GM23338 (cell line): ENCODE measurements at regions not wholly inside any gene's neighbourhood (a gene's known extent, or its start where the extent isn't known, plus 50 kb on each side); places are given as distances from the start of the nearest gene placed in this dataset.

ENCODE experiments used
- ATAC-seq: fragments of 200-7000 bp; cut with Tn5 transposase; 3 replicates; pipeline ENCODE4 v1.9.1; 2020
- DNase-seq: peaks from one replicate; pipeline ENCODE4 v3.0.0-alpha.2; 2015; ENCODE audit warnings: low spot score
- H2AFZ ChIP-seq: fragments of 200-600 bp; sonication (generic); 2 replicates; pipeline ENCODE4 v1.8.0; 2016; ENCODE audit warnings: antibody characterized with exemption, mild to moderate bottlenecking, moderate library complexity
- H3F3A ChIP-seq: fragments of 200-600 bp; sonication (generic); replicated peaks from 2 replicates; pipeline ENCODE4 v1.8.0; 2017; ENCODE audit warnings: antibody characterized with exemption, mixed run types, low read depth
- H3K27ac ChIP-seq: fragments of 200-600 bp; sonication (generic); 2 replicates; pipeline ENCODE4 v1.6.1; 2016; ENCODE audit warnings: low read depth
- H3K27me3 ChIP-seq: fragments of 200-600 bp; sonication (generic); 2 replicates; pipeline ENCODE4 v1.8.0; 2016; ENCODE audit warnings: mild to moderate bottlenecking, mixed run types, moderate library complexity; ENCODE audit not compliant: insufficient read depth
- H3K36me3 ChIP-seq: fragments of 200-600 bp; sonication (generic); 2 replicates; pipeline ENCODE4 v1.8.0; 2016; ENCODE audit warnings: mild to moderate bottlenecking; ENCODE audit not compliant: insufficient read depth
- H3K4me1 ChIP-seq: fragments of 200-600 bp; sonication (generic); 2 replicates; pipeline ENCODE4 v1.8.0; 2016; ENCODE audit warnings: mild to moderate bottlenecking, moderate library complexity; ENCODE audit not compliant: insufficient read depth
- H3K4me2 ChIP-seq: fragments of 200-600 bp; sonication (generic); 2 replicates; pipeline ENCODE4 v1.7.1; 2017; ENCODE audit warnings: mixed run types
- H3K4me3 ChIP-seq: fragments of 200-600 bp; sonication (generic); 2 replicates; pipeline ENCODE4 v1.6.1; 2016; ENCODE audit warnings: mixed run types
- H3K79me2 ChIP-seq: fragments of 200-600 bp; sonication (generic); replicated peaks from 2 replicates; pipeline ENCODE4 v1.8.0; 2017; ENCODE audit warnings: mild to moderate bottlenecking; ENCODE audit not compliant: insufficient read depth
- H3K9me2 ChIP-seq: fragments of 200-600 bp; sonication (generic); 2 replicates; pipeline ENCODE4 v1.8.0; 2017; ENCODE audit not compliant: insufficient read depth
- H4K20me1 ChIP-seq: fragments of 200-600 bp; sonication (generic); replicated peaks from 2 replicates; pipeline ENCODE4 v1.8.0; 2017; ENCODE audit warnings: mild to moderate bottlenecking; ENCODE audit not compliant: insufficient read depth
- H3K27ac Mint-ChIP-seq: 2 replicates; pipeline ENCODE4 v1.8.0; 2020; ENCODE audit warnings: inconsistent platforms, mild to moderate bottlenecking, moderate library complexity, mixed read lengths
- H3K27me3 Mint-ChIP-seq: 3 replicates; pipeline ENCODE4 v1.8.0; 2022; ENCODE audit warnings: low read depth, mild to moderate bottlenecking, moderate library complexity, mixed read lengths, inconsistent platforms; ENCODE audit not compliant: insufficient read depth, poor library complexity
- H3K36me3 Mint-ChIP-seq: 3 replicates; pipeline ENCODE4 v1.8.0; 2021; ENCODE audit warnings: low read depth, mild to moderate bottlenecking, inconsistent platforms, moderate library complexity, mixed read lengths
- H3K4me1 Mint-ChIP-seq: 3 replicates; pipeline ENCODE4 v1.8.0; 2020; ENCODE audit warnings: mild to moderate bottlenecking, inconsistent platforms, mixed read lengths
- H3K4me3 Mint-ChIP-seq: 3 replicates; pipeline ENCODE4 v1.8.0; 2021; ENCODE audit warnings: moderate library complexity, mild to moderate bottlenecking, inconsistent platforms, mixed read lengths
- H3K9me3 Mint-ChIP-seq: 3 replicates; pipeline ENCODE4 v1.8.0; 2020; ENCODE audit warnings: moderate library complexity, mild to moderate bottlenecking, inconsistent platforms, mixed read lengths
- CREB1 ChIP-seq: fragments of 250-450 bp; sonication (Bioruptor Pico); IDR thresholded peaks from 2 replicates; pipeline ENCODE4 v1.5.0; 2020; ENCODE audit warnings: low read depth, mild to moderate bottlenecking, moderate library complexity
- CTCF ChIP-seq, 2 experiments: fragments of 200-600 bp in 1 of 2; sonication (generic) in 1 of 2; conservative IDR thresholded peaks; 2 replicates each; pipeline versions ENCODE4 v1.5.1 to v1.6.1; 2016 to 2017; ENCODE audit warnings: antibody characterized with exemption in 2 of 2, low read depth in 2 of 2, mild to moderate bottlenecking in 2 of 2, moderate library complexity in 1 of 2
- ETS1 ChIP-seq: IDR thresholded peaks from 2 replicates; pipeline ENCODE4 v1.6.1; 2016; ENCODE audit warnings: antibody characterized with exemption
- EZH2 ChIP-seq: fragments of 200-600 bp; sonication (generic); IDR thresholded peaks from one replicate; pipeline ENCODE4 v1.8.0; 2017; ENCODE audit warnings: antibody characterized with exemption, mild to moderate bottlenecking, low read depth; ENCODE audit not compliant: unreplicated experiment
- JUNB ChIP-seq: IDR thresholded peaks from one replicate; pipeline ENCODE4 v1.6.1; 2016; ENCODE audit warnings: antibody characterized with exemption; ENCODE audit not compliant: unreplicated experiment
- NANOG ChIP-seq: IDR thresholded peaks from 2 replicates; pipeline ENCODE4 v1.6.1; 2016; ENCODE audit warnings: antibody characterized with exemption, borderline replicate concordance
- POLR2AphosphoS5 ChIP-seq: IDR thresholded peaks from 2 replicates; pipeline ENCODE4 v1.6.1; 2016; ENCODE audit warnings: antibody characterized with exemption, low read depth
- REST ChIP-seq: IDR thresholded peaks from one replicate; pipeline ENCODE4 v1.6.1; 2018; ENCODE audit warnings: antibody characterized with exemption; ENCODE audit not compliant: unreplicated experiment
- STAT1 ChIP-seq: IDR thresholded peaks from one replicate; pipeline ENCODE4 v1.6.1; 2016; ENCODE audit warnings: antibody characterized with exemption; ENCODE audit not compliant: unreplicated experiment
- ZNF114 ChIP-seq: fragments of 250-450 bp; sonication (Bioruptor Pico); IDR thresholded peaks from 2 replicates; pipeline ENCODE4 v1.5.0; 2020; ENCODE audit warnings: mild to moderate bottlenecking, moderate library complexity

GRCh38 chr1:29410476-29410875, 174.2 kb downstream of the PTPRU start (continued):
- no peak for TF ChIP-seq CTCF (conservative IDR thresholded peaks at IDR 0.05; ENCODE audit: low read depth in 2 of 2)
- TF ChIP-seq CREB1, result no peak
- TF ChIP-seq REST, result no peak
- no peak for TF ChIP-seq ZNF114 (CRISPR knock-in tag)
- no peak for TF ChIP-seq NANOG
- TF ChIP-seq EZH2, result no peak
- no peak for TF ChIP-seq POLR2AphosphoS5
- no peak for TF ChIP-seq STAT1

- no peaks in the 10 kb centered on the region; the same call in 2 of the 3 replicates for H3K4me1 Mint-ChIP-seq
- TF ChIP-seq ETS1, result no peak
- TF ChIP-seq CTCF (conservative IDR thresholded peaks at IDR 0.05; ENCODE audit: low read depth in 2 of 2), result no peak
- no peak for TF ChIP-seq NANOG
- TF ChIP-seq JUNB, result no peak
- no peak for TF ChIP-seq STAT1
- TF ChIP-seq CREB1, result no peak
- TF ChIP-seq POLR2AphosphoS5, result no peak
- TF ChIP-seq REST, result no peak
These were observed 173.3 kb downstream of the PTPRU start for GRCh38 chr1:29409616-29410015.

More at GRCh38 chr1:29409616-29410015, 173.3 kb downstream of the PTPRU start:
- Mint-ChIP-seq H3K36me3 (no peaks in the 10 kb centered on the region), H3K27me3 (peaks cover 4% of the 10 kb centered on the region), H3K27ac (no peak overlapping the region), H3K9me3 (peaks cover 10% of the 10 kb centered on the region), H3K4me3 (no peak overlapping the region)
- Histone ChIP-seq H3K36me3 (no peaks in the 10 kb centered on the region; the same call in 1 of the 2 replicates), H3K4me2 (no peak overlapping the region), H3K79me2 (no peaks in the 10 kb centered on the region), H3K9me2 (no peaks in the 10 kb centered on the region), H2AFZ (no peak overlapping the region), H3K27me3 (no peaks in the 10 kb centered on the region), H3K4me1 (no peaks in the 10 kb centered on the region), H4K20me1 (no peaks in the 10 kb centered on the region), H3K4me3 (no peak overlapping the region), H3F3A (no peaks in the 10 kb centered on the region), H3K27ac (no peak overlapping the region)
- DNase-seq (no peak), ATAC-seq (no peak)
